Neural progenitor cell (in vitro differentiated cells): ENCODE measurements at regions not wholly inside any gene's neighbourhood (a gene's known extent, or its start where the extent isn't known, plus 50 kb on each side); places are given as distances from the start of the nearest gene placed in this dataset.

ENCODE experiments used
- DNase-seq: peaks from one replicate; pipeline ENCODE4 v3.0.0-alpha.2; 2016; ENCODE audit warnings: low spot score
- H2AFZ ChIP-seq: fragments of 200-600 bp; sonication (generic); replicated peaks from 2 replicates; pipeline ENCODE4 v1.6.1; 2016; ENCODE audit warnings: antibody characterized with exemption
- H3F3A ChIP-seq: fragments of 200-600 bp; sonication (generic); 2 replicates; pipeline ENCODE4 v1.6.1; 2016; ENCODE audit warnings: antibody characterized with exemption, low read depth
- H3K27ac ChIP-seq: fragments of 200-600 bp; sonication (generic); 2 replicates; pipeline ENCODE4 v1.5.1; 2016; ENCODE audit warnings: mild to moderate bottlenecking
- H3K27me3 ChIP-seq: fragments of 200-600 bp; sonication (generic); 2 replicates; pipeline ENCODE4 v1.6.1; 2016; ENCODE audit warnings: mild to moderate bottlenecking, moderate library complexity
- H3K36me3 ChIP-seq: fragments of 200-600 bp; sonication (generic); 2 replicates; pipeline ENCODE4 v1.5.1; 2016
- H3K4me1 ChIP-seq: fragments of 200-600 bp; sonication (generic); 2 replicates; pipeline ENCODE4 v1.6.1; 2016; ENCODE audit warnings: mixed run types
- H3K4me2 ChIP-seq: fragments of 200-600 bp; sonication (generic); 2 replicates; pipeline ENCODE4 v1.6.1; 2016
- H3K4me3 ChIP-seq: fragments of 200-600 bp; sonication (generic); 2 replicates; pipeline ENCODE4 v1.5.1; 2016
- H3K79me2 ChIP-seq: fragments of 200-600 bp; sonication (generic); 2 replicates; pipeline ENCODE4 v1.6.1; 2016; ENCODE audit warnings: low read depth
- H3K9ac ChIP-seq: fragments of 200-600 bp; sonication (generic); 2 replicates; pipeline ENCODE4 v1.6.1; 2016
- H3K9me3 ChIP-seq: fragments of 200-600 bp; sonication (generic); 2 replicates; pipeline ENCODE4 v1.5.1; 2016; ENCODE audit warnings: low read depth
- H4K20me1 ChIP-seq: fragments of 200-600 bp; sonication (generic); 2 replicates; pipeline ENCODE4 v1.6.1; 2016; ENCODE audit warnings: low read depth
- H3K27ac Mint-ChIP-seq: 3 replicates; pipeline ENCODE4 v1.8.0; 2021; ENCODE audit warnings: mixed read lengths
- H3K27me3 Mint-ChIP-seq: 2 replicates; pipeline ENCODE4 v1.8.0; 2022; ENCODE audit warnings: low read depth, mild to moderate bottlenecking, inconsistent platforms, moderate library complexity, mixed read lengths; ENCODE audit not compliant: insufficient read depth
- H3K36me3 Mint-ChIP-seq: 3 replicates; pipeline ENCODE4 v1.8.0; 2021; ENCODE audit warnings: mixed read lengths
- H3K4me1 Mint-ChIP-seq: 3 replicates; pipeline ENCODE4 v1.8.0; 2021; ENCODE audit warnings: mixed read lengths
- H3K4me3 Mint-ChIP-seq: 3 replicates; pipeline ENCODE4 v1.8.0; 2021; ENCODE audit warnings: mild to moderate bottlenecking, moderate library complexity, mixed read lengths
- H3K9me3 Mint-ChIP-seq: 3 replicates; pipeline ENCODE4 v1.8.0; 2020; ENCODE audit warnings: mixed read lengths
- CTCF ChIP-seq: fragments of 200-600 bp; sonication (generic); IDR thresholded peaks from 2 replicates; pipeline ENCODE4 v1.5.1; 2017; ENCODE audit warnings: antibody characterized with exemption, mild to moderate bottlenecking
- EZH2 ChIP-seq: fragments of 200-600 bp; sonication (generic); IDR thresholded peaks from 2 replicates; pipeline ENCODE4 v1.6.1; 2017; ENCODE audit warnings: antibody characterized with exemption, mild to moderate bottlenecking, moderate library complexity
- EZH2phosphoT487 ChIP-seq: fragments of 200-600 bp; sonication (generic); IDR thresholded peaks from 2 replicates; pipeline ENCODE4 v1.6.1; 2017; ENCODE audit warnings: antibody characterized with exemption

- H3K4me3 ChIP-seq = no peak overlapping the region
- Mint-ChIP-seq H3K4me1 (no peaks in the 10 kb centered on the region), H3K27me3 (peaks cover 2% of the 10 kb centered on the region), H3K27ac (no peak overlapping the region), H3K9me3 (peaks cover 7% of the 10 kb centered on the region), H3K36me3 (no peaks in the 10 kb centered on the region), H3K4me3 (no peak overlapping the region)
- no peak overlapping the region for H3K9ac ChIP-seq
- H3K9me3 ChIP-seq = no peaks in the 10 kb centered on the region
- no peak overlapping the region for H3K4me2 ChIP-seq
- H3K4me1 ChIP-seq = no peaks in the 10 kb centered on the region
- H3K27ac ChIP-seq = no peak overlapping the region
- no peak for DNase-seq
- no peaks in the 10 kb centered on the region for H4K20me1 ChIP-seq
- H3K79me2 ChIP-seq = no peaks in the 10 kb centered on the region
- no peaks in the 10 kb centered on the region for H3F3A ChIP-seq
- TF ChIP-seq EZH2phosphoT487 = no peak
- no peak for TF ChIP-seq CTCF
- TF ChIP-seq EZH2 = no peak
- H3K36me3 ChIP-seq = no peaks in the 10 kb centered on the region
- H3K27me3 ChIP-seq = no peaks in the 10 kb centered on the region
- no peak overlapping the region for H2AFZ ChIP-seq
These were observed 520.6 kb upstream of the SOX9 start for GRCh38 chr17:71600137-71600789.

GRCh38 chr17:71601894-71602504 lies 518.8 kb upstream of the SOX9 start:
- no peak overlapping the region for H3K27ac Mint-ChIP-seq
- no peaks in the 10 kb centered on the region for H3K36me3 Mint-ChIP-seq
- Histone ChIP-seq H3K27ac (no peak overlapping the region), H3K36me3 (no peaks in the 10 kb centered on the region), H3K27me3 (no peaks in the 10 kb centered on the region), H3K9me3 (no peaks in the 10 kb centered on the region), H3K4me1 (no peaks in the 10 kb centered on the region), H3F3A (no peaks in the 10 kb centered on the region), H3K9ac (no peak overlapping the region), H3K4me2 (no peak overlapping the region), H2AFZ (no peak overlapping the region), H3K79me2 (no peaks in the 10 kb centered on the region), H4K20me1 (no peaks in the 10 kb centered on the region), H3K4me3 (no peak overlapping the region)
- H3K4me3 Mint-ChIP-seq = no peak overlapping the region
- no peak for DNase-seq
- peaks cover 7% of the 10 kb centered on the region for H3K9me3 Mint-ChIP-seq
- peaks cover 2% of the 10 kb centered on the region for H3K27me3 Mint-ChIP-seq
- TF ChIP-seq EZH2phosphoT487 (no peak), CTCF (no peak), EZH2 (no peak)
- no peaks in the 10 kb centered on the region for H3K4me1 Mint-ChIP-seq

- Histone ChIP-seq H3K4me2 (no peak overlapping the region), H3F3A (peaks cover 3% of the 10 kb centered on the region), H3K27ac (no peak overlapping the region), H3K4me3 (no peak overlapping the region), H3K27me3 (no peaks in the 10 kb centered on the region), H3K36me3 (no peaks in the 10 kb centered on the region), H2AFZ (no peak overlapping the region), H4K20me1 (no peaks in the 10 kb centered on the region), H3K9ac (no peak overlapping the region), H3K9me3 (peaks cover 8% of the 10 kb centered on the region), H3K79me2 (no peaks in the 10 kb centered on the region), H3K4me1 (no peaks in the 10 kb centered on the region)
- no peak for DNase-seq
- TF ChIP-seq CTCF (no peak), EZH2phosphoT487 (no peak), EZH2 (no peak)
- Mint-ChIP-seq H3K4me1 (no peaks in the 10 kb centered on the region), H3K9me3 (peaks cover 7% of the 10 kb centered on the region), H3K36me3 (peaks cover 2% of the 10 kb centered on the region), H3K27me3 (no peaks in the 10 kb centered on the region), H3K27ac (no peak overlapping the region), H3K4me3 (no peak overlapping the region)
These were observed 506.8 kb upstream of the SOX9 start for GRCh38 chr17:71613996-71614395.
